Neural progenitor cell (in vitro differentiated cells): ENCODE measurements at regions not wholly inside any gene's neighbourhood (a gene's known extent, or its start where the extent isn't known, plus 50 kb on each side); places are given as distances from the start of the nearest gene placed in this dataset.

ENCODE experiments used
- CTCF ChIP-seq: fragments of 200-600 bp; sonication (generic); IDR thresholded peaks from 2 replicates; pipeline ENCODE4 v1.5.1; 2017; ENCODE audit warnings: antibody characterized with exemption, mild to moderate bottlenecking
- EZH2 ChIP-seq: fragments of 200-600 bp; sonication (generic); IDR thresholded peaks from 2 replicates; pipeline ENCODE4 v1.6.1; 2017; ENCODE audit warnings: antibody characterized with exemption, mild to moderate bottlenecking, moderate library complexity

- TF ChIP-seq CTCF (no peak), EZH2 (no peak)
Observed at GRCh38 chr1:168960114-168960513, 146.4 kb upstream of the ATP1B1 start.
